Activated naive CD4-positive, alpha-beta T cell treated with anti-CD3 and anti-CD28 coated beads, Interleukin-2, amount 50 U/mL, for 72 hours (primary cell): ENCODE measurements at regions not wholly inside any gene's neighbourhood (a gene's known extent, or its start where the extent isn't known, plus 50 kb on each side); places are given as distances from the start of the nearest gene placed in this dataset.
A peak's percentile ranks its signal among the peaks of the same experiment; 100 is the strongest.

Source experiments
- ATAC-seq, 2 donors: fragments of 150-1000 bp; cut with Tn5 transposase; 2 replicates each; pipeline ENCODE4 v1.10.0; 2021; ENCODE audit warnings: mild to moderate bottlenecking in 2 of 2, moderate library complexity in 2 of 2
- DNase-seq, 2 donors: peaks; one replicate each; pipeline ENCODE4 v3.0.0; 2021 to 2022; ENCODE audit warnings: low spot score in 2 of 2
- H3K27ac Mint-ChIP-seq, 2 donors: one replicate each; pipeline ENCODE4 v1.8.0; 2022; ENCODE audit warnings: mild to moderate bottlenecking in 2 of 2, mixed read lengths in 2 of 2
- H3K36me3 Mint-ChIP-seq, 2 donors: one replicate each; pipeline ENCODE4 v1.8.0; 2022; ENCODE audit warnings: mixed read lengths in 2 of 2
- H3K9me3 Mint-ChIP-seq, 2 donors: one replicate each; pipeline ENCODE4 v1.8.0; 2022; ENCODE audit warnings: mixed read lengths in 2 of 2

DNA sequence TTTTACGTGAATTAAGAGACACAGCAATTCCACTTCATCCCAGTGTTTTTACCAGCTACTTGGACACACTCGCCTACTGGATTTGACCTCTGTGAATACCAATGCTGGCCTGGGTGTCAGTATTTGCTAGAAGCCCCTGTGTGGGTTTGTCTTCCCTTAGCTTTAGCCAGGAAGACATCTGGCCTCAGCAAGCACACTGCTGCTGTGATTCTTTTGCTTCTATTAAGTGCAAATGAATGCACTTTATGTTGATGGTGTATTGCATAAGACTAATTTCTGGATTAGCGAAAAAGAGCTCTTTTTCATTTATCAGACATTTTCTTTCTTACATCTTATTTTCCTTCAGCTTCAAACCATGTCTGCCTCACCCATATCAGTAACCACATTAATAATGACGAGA, 140.0 kb downstream of the CHRM3 start:
- Mint-ChIP-seq H3K9me3 (no peaks in the 10 kb centered on the region), H3K36me3 (no peaks in the 10 kb centered on the region), H3K27ac (no peak overlapping the region)
- DNase-seq (no peak), ATAC-seq (no peak)

DNA sequence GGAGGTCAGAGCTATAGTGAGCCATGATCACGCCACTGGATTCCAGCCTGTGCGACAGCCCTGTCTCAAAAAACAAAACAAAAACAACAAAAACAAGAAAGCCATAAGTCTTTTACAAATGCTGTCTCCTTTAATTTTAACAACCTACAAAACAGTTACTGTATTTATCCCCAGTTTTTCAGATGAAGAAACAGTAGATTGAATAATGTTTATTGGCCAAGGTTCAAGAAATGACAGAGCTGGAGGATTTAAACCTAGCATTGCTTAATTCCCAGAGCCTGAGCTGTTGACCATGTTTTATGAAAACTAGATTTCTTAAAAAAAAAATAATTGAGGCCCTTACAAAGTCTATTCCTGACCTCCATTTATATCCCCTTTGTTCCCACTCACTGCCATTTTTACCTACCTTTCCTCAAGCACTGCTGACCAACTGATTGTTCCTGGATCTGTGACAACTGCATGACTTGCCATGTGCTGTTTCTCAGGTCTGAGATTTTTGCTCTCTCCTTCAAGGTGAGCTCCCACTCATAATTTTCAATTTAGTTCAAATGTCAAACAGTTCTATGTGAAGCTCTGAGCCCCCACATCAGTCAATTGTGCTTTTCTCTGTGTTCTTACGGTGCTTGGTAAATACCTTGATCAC, 140.8 kb downstream of the CHRM3 start:
- Mint-ChIP-seq H3K27ac (no peak overlapping the region), H3K36me3 (no peaks in the 10 kb centered on the region), H3K9me3 (no peaks in the 10 kb centered on the region)
- DNase-seq (no peak), ATAC-seq (no peak)

DNA sequence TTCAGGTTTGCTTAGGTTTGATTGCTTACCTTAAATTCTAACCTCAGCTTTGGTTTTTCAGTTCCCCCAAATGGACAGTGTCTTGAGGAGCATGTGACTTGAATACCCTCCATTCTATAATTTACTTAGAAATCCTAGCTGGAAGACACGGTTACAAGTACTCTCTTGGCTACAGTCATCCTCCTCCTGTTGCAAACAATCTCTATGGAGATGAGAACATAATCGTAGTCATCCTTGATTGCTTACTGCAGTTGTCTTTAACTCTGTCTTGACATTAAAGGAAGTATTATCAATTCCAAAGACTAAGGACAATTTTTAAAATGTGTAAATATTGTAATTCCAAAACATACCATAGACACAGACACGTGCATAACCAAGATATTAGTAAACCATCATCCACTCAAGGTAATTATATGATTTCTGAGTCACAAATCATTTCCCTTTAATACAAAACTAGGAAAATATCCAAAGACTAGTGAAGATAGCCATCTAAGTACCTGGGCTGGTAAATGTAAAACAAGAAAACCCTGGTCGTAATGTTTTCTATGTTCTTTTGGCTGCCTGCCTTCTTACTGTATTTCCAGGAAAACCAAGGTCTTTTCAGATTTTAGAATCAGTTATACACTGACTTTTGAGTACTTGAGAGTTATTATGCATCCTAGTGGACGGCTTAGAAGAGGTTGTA, 149.9 kb downstream of the CHRM3 start:
- ATAC-seq (no peak), DNase-seq (no peak)
- H3K9me3 Mint-ChIP-seq, result no peaks in the 10 kb centered on the region
- no peaks in the 10 kb centered on the region for H3K36me3 Mint-ChIP-seq
- no peak overlapping the region for H3K27ac Mint-ChIP-seq

DNA sequence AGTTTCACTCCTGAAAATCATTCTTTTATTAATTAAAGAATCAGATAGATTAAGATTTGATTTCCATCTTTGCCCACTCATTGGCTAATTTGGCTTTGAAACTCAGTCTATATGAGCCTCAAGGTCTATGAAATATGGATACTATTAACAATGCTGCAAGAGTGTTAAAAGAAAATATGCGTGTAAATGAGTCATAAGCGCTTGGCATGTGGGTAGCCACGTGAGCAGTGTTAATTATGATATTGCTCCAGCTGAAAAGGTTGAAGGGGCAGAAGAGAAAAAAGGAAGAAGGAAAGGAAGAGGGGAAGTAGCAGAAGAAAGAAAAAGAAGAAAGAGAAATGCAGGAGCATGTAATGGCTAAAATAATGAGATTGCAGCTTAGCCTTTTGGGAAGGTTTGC, 151.4 kb downstream of the CHRM3 start:
- Mint-ChIP-seq H3K9me3 (no peaks in the 10 kb centered on the region), H3K27ac (no peak overlapping the region), H3K36me3 (no peaks in the 10 kb centered on the region)
- DNase-seq (no peak), ATAC-seq (no peak)

DNA sequence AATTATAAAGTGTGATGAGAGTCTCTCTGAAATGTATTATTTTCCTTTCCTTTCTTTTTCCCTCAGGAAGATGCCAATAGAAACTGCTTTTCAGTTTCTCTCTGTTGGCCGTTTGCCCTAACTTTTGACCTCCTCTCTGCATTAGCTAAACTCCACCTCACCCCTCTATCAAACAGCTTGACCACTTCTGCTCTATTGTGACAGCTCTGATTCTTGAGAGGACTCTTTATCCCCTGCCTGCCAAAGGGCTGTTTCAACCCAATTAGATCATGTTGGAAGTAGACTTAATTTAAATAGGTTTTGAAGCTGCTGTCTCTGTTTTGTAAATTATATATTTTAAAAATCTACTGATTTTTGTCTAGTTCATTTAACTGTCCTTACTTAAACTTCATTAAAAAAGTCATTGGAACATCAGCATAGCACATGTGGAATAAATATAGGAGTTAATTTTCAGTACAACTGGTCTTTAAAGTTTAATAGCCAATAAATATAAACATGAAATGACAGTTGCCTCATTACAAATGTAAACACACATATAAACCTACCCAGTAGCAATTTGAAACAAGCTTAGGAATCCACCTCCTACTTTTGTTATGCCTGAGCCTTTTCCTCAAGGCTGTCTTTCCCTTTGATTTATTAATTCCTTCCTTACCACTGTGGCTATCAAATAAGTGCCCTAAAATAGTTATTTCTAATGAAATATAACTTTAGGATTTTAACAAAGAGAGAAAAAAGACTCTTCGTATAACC, 152.0 kb downstream of the CHRM3 start:
- no peaks in the 10 kb centered on the region for H3K9me3 Mint-ChIP-seq
- H3K27ac Mint-ChIP-seq, result no peak overlapping the region
- H3K36me3 Mint-ChIP-seq, result no peaks in the 10 kb centered on the region
- no peak for ATAC-seq
- no peak for DNase-seq

DNA sequence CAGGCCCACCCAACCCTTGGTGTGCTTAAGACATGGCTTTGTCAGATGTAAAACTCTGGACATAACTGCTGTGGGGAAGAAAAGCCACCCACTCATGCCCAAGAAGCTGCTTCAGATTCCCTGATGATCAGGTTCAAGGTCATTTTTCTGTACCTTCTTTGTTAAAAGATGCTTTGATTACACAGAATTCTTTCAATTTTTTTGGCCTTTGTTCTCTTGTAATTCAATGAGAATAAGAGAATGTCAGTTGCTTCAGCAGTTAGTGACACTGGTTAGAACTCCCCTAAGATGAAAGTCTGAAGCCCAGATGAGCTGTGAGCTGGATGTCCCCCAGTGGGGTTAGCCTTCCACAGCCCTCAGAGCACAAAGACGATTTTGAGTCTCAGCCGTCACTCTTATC, 152.7 kb downstream of the CHRM3 start:
- no peaks in the 10 kb centered on the region for H3K9me3 Mint-ChIP-seq
- ATAC-seq (no peak), DNase-seq (no peak)
- no peak overlapping the region for H3K27ac Mint-ChIP-seq
- no peaks in the 10 kb centered on the region for H3K36me3 Mint-ChIP-seq

DNA sequence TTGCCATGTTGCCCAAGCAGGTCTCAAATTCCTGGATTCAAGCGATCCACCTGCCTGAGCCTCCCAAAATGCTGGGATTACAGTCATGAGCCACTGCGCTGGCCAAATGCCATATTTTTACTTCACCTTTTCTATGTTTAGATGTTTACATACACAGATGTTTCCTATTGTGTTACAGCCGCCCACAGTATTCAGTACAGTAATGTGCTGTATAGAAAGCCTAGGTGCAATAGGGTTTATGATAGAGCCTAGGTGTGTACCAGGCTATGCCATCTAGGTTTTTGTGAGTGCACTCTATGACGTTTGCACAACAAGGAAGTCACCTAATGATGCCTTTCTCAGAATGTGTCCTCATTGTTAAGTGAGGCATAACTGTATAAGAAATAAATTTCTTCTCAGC, 153.4 kb downstream of the CHRM3 start:
- ATAC-seq (no peak), DNase-seq (no peak)
- no peaks in the 10 kb centered on the region for H3K36me3 Mint-ChIP-seq

DNA sequence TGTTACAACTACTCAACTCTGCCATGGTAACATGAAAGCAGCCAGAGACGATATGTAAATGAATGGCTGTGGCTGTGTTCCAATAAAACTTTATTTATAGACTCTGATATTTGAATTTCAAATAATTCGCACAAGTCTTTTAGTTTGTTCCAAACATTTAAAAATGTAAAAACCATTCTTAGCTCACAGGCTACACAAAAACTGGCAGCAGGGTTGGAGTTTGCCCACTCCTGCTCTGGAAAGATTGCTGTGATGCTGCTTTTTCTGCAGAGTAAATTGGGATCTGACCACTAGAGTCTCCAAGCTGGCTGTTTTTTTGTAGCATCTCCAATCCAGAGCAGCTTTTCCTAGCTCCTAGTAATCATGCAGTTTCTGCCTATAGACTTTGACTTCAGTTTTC, 157.5 kb downstream of the CHRM3 start:
- H3K36me3 Mint-ChIP-seq, result peaks cover 6 to 8% of the 10 kb centered on the region in 2 donors
- DNase-seq (no peak), ATAC-seq (no peak)
- H3K9me3 Mint-ChIP-seq, result peaks cover 0 to 6% of the 10 kb centered on the region in 2 donors
- H3K27ac Mint-ChIP-seq, result no peak overlapping the region

More for the DNA sequence above, 153.4 kb downstream of the CHRM3 start:
- H3K9me3 Mint-ChIP-seq, result no peaks in the 10 kb centered on the region
- no peak overlapping the region for H3K27ac Mint-ChIP-seq

DNA sequence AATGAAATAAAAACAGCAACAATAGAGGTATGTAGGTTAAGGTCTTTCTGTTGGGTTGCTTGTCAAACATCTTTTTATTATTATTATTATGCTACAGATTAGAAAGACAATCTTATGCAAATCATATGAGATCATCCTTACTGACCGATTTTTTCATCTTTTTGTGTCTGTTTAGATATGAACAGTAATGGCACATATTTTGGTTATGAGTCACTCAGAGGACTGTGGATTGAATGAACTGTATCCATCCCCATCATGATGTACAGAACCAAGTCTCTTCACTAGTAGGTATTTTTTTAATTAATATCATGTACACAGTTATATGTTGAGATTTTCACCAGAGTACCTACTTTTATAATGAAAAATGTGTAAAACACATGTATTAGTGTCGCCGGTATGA, 159.1 kb downstream of the CHRM3 start:
- no peak overlapping the region for H3K27ac Mint-ChIP-seq
- peaks cover 6 to 10% of the 10 kb centered on the region in 2 donors for H3K36me3 Mint-ChIP-seq
- ATAC-seq (no peak), DNase-seq (no peak)
- peaks cover 0 to 11% of the 10 kb centered on the region in 2 donors for H3K9me3 Mint-ChIP-seq

DNA sequence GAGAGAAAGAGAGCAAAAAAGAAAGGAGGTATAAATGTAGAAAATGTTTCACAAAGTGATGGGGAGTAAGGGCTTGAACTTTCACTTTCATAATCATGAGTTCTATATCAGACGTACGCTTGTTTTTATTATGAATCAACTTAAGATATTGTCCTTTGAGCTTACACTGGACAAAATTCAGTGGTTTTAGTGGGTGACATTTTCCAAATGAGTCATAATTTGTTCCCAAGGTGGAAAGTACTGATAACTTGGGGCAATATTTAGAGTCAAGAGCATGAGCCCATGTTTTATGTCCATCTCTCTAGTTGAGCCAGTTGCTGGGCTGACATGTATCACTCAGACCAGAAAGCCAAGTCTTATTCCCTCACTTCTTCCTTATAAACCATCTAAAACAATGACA, 161.6 kb downstream of the CHRM3 start:
- peaks cover 6 to 10% of the 10 kb centered on the region in 2 donors for H3K36me3 Mint-ChIP-seq
- ATAC-seq (peak; percentile 91 to 94), DNase-seq (no peak)
- H3K9me3 Mint-ChIP-seq, result peaks cover 0 to 11% of the 10 kb centered on the region in 2 donors
- peak overlapping the region in 1 of 2 donors; percentile 28 for H3K27ac Mint-ChIP-seq

DNA sequence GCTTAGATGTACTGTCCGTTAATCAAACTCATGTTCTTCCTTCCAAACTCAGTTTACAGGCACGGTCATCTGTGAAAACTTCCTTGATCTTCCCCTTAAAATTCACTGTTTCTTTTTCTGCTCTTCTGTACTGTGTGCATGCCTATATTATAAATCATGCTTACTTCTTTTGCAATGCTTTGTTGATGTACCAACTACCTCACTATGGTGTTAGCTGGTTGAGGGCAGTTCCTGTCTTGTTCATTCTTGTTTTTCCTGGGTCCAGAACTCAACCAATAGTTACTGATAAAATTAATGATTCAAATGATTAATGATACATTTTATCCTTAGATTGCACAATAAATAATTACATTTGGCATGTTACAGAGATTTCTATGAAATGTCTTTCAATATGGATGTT, 163.8 kb downstream of the CHRM3 start:
- H3K27ac Mint-ChIP-seq, result no peak overlapping the region

DNA sequence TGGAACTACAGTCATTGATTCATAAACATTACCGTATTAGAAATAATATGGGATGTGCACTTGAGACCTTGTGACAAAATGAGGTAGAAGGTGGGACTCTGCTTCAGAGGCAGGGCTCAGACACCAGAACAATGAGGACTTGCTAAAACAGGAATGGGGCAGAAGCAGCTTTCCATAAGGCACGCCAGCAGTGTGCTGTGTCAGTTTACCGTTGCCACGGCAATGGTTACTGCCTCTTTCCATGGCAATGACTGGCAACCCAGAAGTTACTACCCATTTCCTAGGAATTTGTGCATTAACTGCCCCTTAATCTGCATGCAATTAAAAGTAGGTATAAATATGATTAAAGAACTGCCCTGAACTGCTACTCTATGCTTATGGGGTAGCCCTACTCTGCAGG, 169.0 kb downstream of the CHRM3 start:
- DNase-seq (no peak), ATAC-seq (no peak)
- no peak overlapping the region for H3K27ac Mint-ChIP-seq

More for the DNA sequence above, 163.8 kb downstream of the CHRM3 start:
- Mint-ChIP-seq H3K36me3 (peaks cover 6 to 10% of the 10 kb centered on the region in 2 donors), H3K9me3 (peaks cover 0 to 11% of the 10 kb centered on the region in 2 donors)
- DNase-seq (no peak), ATAC-seq (no peak)

DNA sequence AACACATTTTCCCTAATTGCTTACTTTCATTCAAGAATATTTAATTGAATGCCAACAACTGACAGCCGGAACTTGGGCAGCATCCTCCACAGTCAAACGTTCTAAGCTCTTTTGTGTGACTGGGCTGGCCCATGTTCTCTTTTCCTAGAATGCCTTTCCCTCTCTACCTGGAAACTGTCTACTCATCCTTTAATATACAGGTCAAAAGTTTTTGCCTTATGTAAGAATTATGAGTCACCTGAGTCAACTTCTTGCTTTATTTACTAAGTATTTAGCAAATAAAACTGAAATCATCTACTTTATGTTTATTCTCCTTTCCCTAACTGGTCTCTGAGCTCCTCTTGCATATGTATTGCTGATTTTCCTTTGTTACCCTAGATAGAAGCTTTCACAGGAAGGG, 172.2 kb downstream of the CHRM3 start:
- DNase-seq (no peak), ATAC-seq (no peak)
- Mint-ChIP-seq H3K27ac (no peak overlapping the region), H3K9me3 (no peaks in the 10 kb centered on the region), H3K36me3 (no peaks in the 10 kb centered on the region)

More for the DNA sequence above, 169.0 kb downstream of the CHRM3 start:
- Mint-ChIP-seq H3K36me3 (no peaks in the 10 kb centered on the region), H3K9me3 (no peaks in the 10 kb centered on the region)

DNA sequence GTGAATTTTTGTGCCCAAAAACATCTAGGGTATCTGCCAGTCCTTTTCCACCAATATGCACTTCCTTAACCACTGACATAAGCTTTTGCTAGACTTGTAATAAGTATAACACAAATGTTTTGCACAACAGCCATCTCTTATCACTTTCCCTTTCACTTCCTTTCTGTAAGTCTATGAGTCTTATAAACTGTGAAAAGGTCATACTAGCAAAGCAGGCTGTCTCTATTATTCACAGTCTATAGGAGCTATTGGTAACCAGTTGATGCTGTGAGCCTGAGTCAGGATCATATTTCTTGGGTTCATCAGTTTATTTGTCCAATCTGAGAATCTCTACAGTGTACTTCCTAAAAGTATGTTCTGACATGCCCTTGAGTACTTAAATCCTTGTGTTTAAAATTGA, 172.6 kb downstream of the CHRM3 start:
- Mint-ChIP-seq H3K36me3 (no peaks in the 10 kb centered on the region), H3K9me3 (no peaks in the 10 kb centered on the region), H3K27ac (no peak overlapping the region)
- DNase-seq (no peak), ATAC-seq (peak; percentile 53 to 62)

DNA sequence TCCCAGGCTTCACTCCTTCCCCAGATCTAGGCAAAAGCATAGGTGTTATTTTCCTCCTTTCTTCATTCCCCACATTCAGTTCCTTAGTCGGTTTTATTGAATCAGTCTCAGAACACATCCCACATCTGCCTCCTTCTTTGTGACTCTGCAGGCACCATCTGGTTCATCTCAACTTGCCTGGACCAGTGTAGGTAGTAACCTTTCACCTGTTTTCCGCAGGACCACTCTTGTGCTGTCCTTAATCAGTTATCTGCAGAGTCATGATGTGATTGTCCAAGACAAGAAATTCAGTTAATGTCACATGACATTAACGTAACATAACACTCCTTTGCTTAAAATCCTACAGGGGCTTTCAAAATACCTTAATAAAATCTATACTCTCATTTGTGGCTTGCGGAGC, 174.6 kb downstream of the CHRM3 start:
- H3K36me3 Mint-ChIP-seq, result no peaks in the 10 kb centered on the region
- no peaks in the 10 kb centered on the region for H3K9me3 Mint-ChIP-seq
- no peak for ATAC-seq
- H3K27ac Mint-ChIP-seq, result no peak overlapping the region
- no peak for DNase-seq

DNA sequence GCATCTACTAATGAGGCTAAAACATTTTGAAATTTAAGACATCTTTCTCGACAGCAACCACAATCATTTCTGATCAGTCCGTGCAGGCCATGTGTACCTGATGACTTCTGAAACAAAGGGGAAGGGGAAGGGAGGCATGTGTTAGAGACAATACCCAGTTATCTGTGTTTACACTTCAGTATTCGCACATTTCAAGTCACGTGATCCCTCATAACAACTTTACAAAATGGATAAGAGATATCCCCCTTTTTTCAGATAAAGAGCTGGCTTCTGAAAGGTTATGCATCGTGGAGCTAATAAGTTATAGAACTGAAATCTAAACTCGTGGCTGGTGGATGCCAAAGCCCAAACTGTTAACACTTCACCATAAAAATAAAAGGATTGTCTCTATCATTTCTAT, 175.7 kb downstream of the CHRM3 start:
- no peak for ATAC-seq
- no peaks in the 10 kb centered on the region for H3K36me3 Mint-ChIP-seq
- no peaks in the 10 kb centered on the region for H3K9me3 Mint-ChIP-seq

DNA sequence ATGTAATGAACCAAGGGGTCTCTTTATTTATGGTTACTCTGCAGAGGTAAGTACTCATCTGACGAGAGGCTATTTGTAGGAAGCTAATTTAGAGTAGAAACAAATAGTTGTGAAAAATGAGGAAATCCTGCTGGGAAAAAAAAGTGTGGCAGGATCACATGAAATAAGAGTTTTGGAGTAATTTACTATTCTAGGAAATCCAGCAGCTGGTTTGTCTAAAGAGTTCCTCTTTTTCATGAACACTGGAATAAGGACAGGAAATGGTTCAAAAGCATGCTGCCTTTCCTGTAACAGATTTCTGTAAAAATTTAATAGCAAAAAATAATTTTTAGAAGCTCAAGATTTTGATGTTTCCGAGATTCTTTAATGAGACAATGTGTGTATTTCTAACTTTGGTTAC, 177.3 kb downstream of the CHRM3 start:
- ATAC-seq (no peak), DNase-seq (no peak)
- no peak overlapping the region for H3K27ac Mint-ChIP-seq
- H3K36me3 Mint-ChIP-seq, result peaks cover 3 to 5% of the 10 kb centered on the region in 2 donors
- peaks cover 3 to 5% of the 10 kb centered on the region in 2 donors for H3K9me3 Mint-ChIP-seq

More for the DNA sequence above, 175.7 kb downstream of the CHRM3 start:
- no peak for DNase-seq
- no peak overlapping the region for H3K27ac Mint-ChIP-seq
